ENCODE measurements at regions not wholly inside any gene's neighbourhood (a gene's known extent, or its start where the extent isn't known, plus 50 kb on each side); places are given as distances from the start of the nearest gene placed in this dataset.

- no peak for TF ChIP-seq CTCF (IDR thresholded peaks at IDR 0.05)
- no peak for TF ChIP-seq POLR2A (IDR thresholded peaks at IDR 0.05)
- no peak for DNase-seq
- intact Hi-C loops (cut with DNase I), result no loop called here
Measured at GRCh38 chr2:220782609-220783113, 789.4 kb downstream of the EPHA4 start.

GRCh38 chr2:220783671-220784070, 788.4 kb downstream of the EPHA4 start:
- H3K36me3 ChIP-seq, result no peaks in the 10 kb centered on the region
- no peaks in the 10 kb centered on the region for H3K9me3 ChIP-seq
- no peak overlapping the region for H3K27ac ChIP-seq
- WGBS, 2 donors, result 93 to 96% methylated on average over 1 of the region's 1 CpG
- H3K4me1 ChIP-seq, result no peaks in the 10 kb centered on the region
- no peak overlapping the region for H3K4me3 ChIP-seq (replicated peaks in 1 of 3)
- no peak for TF ChIP-seq CTCF (IDR thresholded peaks at IDR 0.05)
- no peak for TF ChIP-seq POLR2A (IDR thresholded peaks at IDR 0.05)
- DNase-seq, result no peak
- intact Hi-C loops (cut with DNase I), result no loop called here
- H3K27me3 ChIP-seq, result no peaks in the 10 kb centered on the region

More at GRCh38 chr2:220782609-220783113, 789.4 kb downstream of the EPHA4 start:
- no peaks in the 10 kb centered on the region for H3K9me3 ChIP-seq
- H3K4me1 ChIP-seq, result no peaks in the 10 kb centered on the region
- H3K36me3 ChIP-seq, result no peaks in the 10 kb centered on the region
- WGBS, 2 donors, result 71 to 79% methylated on average over 5 of the region's 5 CpGs
- H3K4me3 ChIP-seq (replicated peaks in 1 of 3), result no peak overlapping the region
- no peak overlapping the region for H3K27ac ChIP-seq
- H3K27me3 ChIP-seq, result no peaks in the 10 kb centered on the region

GRCh38 chr2:220785178-220785577, 786.9 kb downstream of the EPHA4 start:
- TF ChIP-seq CTCF (IDR thresholded peaks at IDR 0.05) (no peak), POLR2A (IDR thresholded peaks at IDR 0.05) (no peak)
- H3K4me3 ChIP-seq (replicated peaks in 1 of 3), result no peak overlapping the region
- DNase-seq, result no peak
- no peaks in the 10 kb centered on the region for H3K27me3 ChIP-seq
- intact Hi-C loops (cut with DNase I), result no loop called here
- no peaks in the 10 kb centered on the region for H3K4me1 ChIP-seq
- H3K27ac ChIP-seq, result no peak overlapping the region
- H3K9me3 ChIP-seq, result no peaks in the 10 kb centered on the region
- WGBS, 2 donors, result 87 to 89% methylated on average over 4 of the region's 4 CpGs
- no peaks in the 10 kb centered on the region for H3K36me3 ChIP-seq

- Histone ChIP-seq H3K27ac (no peak overlapping the region), H3K36me3 (no peaks in the 10 kb centered on the region), H3K9me3 (no peaks in the 10 kb centered on the region), H3K27me3 (no peaks in the 10 kb centered on the region), H3K4me3 (replicated peaks in 1 of 3) (no peak overlapping the region), H3K4me1 (no peaks in the 10 kb centered on the region)
- WGBS, 2 donors, result 91 to 93% methylated on average over 5 of the region's 5 CpGs
- TF ChIP-seq POLR2A (IDR thresholded peaks at IDR 0.05), result no peak
- no peak for TF ChIP-seq CTCF (IDR thresholded peaks at IDR 0.05)
- no peak for DNase-seq
- intact Hi-C loops (cut with DNase I), result no loop called here
Measured at GRCh38 chr2:220786216-220786615, 785.9 kb downstream of the EPHA4 start.

GRCh38 chr2:220787251-220787650, 784.9 kb downstream of the EPHA4 start:
- H3K9me3 ChIP-seq, result no peaks in the 10 kb centered on the region
- H3K4me3 ChIP-seq (replicated peaks in 1 of 3), result no peak overlapping the region
- no peak overlapping the region for H3K27ac ChIP-seq
- H3K4me1 ChIP-seq, result no peaks in the 10 kb centered on the region
- no peak for TF ChIP-seq CTCF (IDR thresholded peaks at IDR 0.05)
- TF ChIP-seq POLR2A (IDR thresholded peaks at IDR 0.05), result no peak
- no peaks in the 10 kb centered on the region for H3K36me3 ChIP-seq
- DNase-seq, result no peak
- intact Hi-C loops (cut with DNase I), result no loop called here
- no peaks in the 10 kb centered on the region for H3K27me3 ChIP-seq

Data from thyroid gland (tissue), 4 donors.